AG09309 (cell line): ENCODE measurements at regions not wholly inside any gene's neighbourhood (a gene's known extent, or its start where the extent isn't known, plus 50 kb on each side); places are given as distances from the start of the nearest gene placed in this dataset.

ENCODE experiments used
- DNase-seq: peaks from one replicate; pipeline ENCODE4 v3.0.0-alpha.2; 2010; ENCODE audit warnings: low read depth
- H3K4me3 ChIP-seq: 2 replicates; pipeline ENCODE4 v1.5.1; 2011; ENCODE audit warnings: mild to moderate bottlenecking, low read depth, low read length, moderate library complexity; ENCODE audit not compliant: control insufficient read depth
- CTCF ChIP-seq: IDR thresholded peaks from 2 replicates; pipeline ENCODE4 v1.5.1; 2011; ENCODE audit warnings: mild to moderate bottlenecking, low read depth, low read length, inconsistent platforms; ENCODE audit not compliant: insufficient read depth, control insufficient read depth; ENCODE audit errors: missing control alignments

DNA sequence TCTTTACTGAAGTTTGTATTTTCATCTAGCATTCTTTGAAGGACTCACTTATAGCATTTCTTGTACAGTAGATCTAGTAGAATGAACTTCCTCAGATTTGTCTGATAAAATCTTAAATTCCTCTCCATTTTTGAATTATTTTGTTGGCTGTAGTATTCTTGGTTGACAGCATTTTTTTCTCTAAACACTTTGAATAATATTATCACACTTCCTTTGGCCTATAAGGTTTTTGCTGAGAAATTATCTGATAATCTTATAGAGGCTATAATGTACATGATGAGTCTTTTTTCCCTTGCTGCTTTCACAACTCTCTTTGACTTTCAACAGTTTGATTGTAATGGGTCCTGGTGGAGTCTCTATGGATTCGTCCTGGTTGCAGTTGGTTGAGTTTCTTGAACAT lies 169.5 kb downstream of the NOL4 start:
- no peak overlapping the region for H3K4me3 ChIP-seq
- no peak for TF ChIP-seq CTCF
- DNase-seq: no peak

- no peak overlapping the region for H3K4me3 ChIP-seq
- no peak for TF ChIP-seq CTCF
- DNase-seq: no peak
Measured at GRCh38 chr18:34050661-34051060, 174.1 kb downstream of the NOL4 start.

GRCh38 chr18:34049511-34049910 lies 175.2 kb downstream of the NOL4 start:
- H3K4me3 ChIP-seq: no peak overlapping the region
- no peak for DNase-seq
- TF ChIP-seq CTCF: no peak

DNA sequence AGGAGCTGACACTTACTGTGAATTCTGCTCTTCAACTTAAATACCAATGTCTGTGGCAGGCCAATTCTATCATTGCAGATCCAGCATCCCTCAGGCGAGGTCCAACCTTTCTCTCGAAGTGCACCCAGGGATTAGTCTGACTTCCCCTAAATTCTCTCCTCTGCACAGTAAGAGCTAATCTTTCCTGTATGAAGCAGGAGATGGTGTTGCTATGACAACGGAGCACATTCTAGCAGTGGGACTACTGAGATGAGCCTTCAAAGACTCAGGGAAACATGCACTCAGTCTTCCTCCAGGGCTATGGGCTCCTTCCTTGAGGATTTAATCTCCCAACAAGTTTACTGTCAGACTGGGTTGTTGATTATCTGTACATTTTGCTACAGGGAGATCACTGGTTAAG lies 176.3 kb downstream of the NOL4 start:
- no peak for DNase-seq
- no peak overlapping the region for H3K4me3 ChIP-seq
- TF ChIP-seq CTCF: no peak

- TF ChIP-seq CTCF: no peak
- no peak for DNase-seq
- no peak overlapping the region for H3K4me3 ChIP-seq
Measured at GRCh38 chr18:34042423-34043146, 182.1 kb downstream of the NOL4 start.

- H3K4me3 ChIP-seq: no peak overlapping the region
- no peak for TF ChIP-seq CTCF
- no peak for DNase-seq
Measured at GRCh38 chr18:34039611-34040010, 185.1 kb downstream of the NOL4 start.
